DND-41 (cell line): ENCODE measurements at regions not wholly inside any gene's neighbourhood (a gene's known extent, or its start where the extent isn't known, plus 50 kb on each side); places are given as distances from the start of the nearest gene placed in this dataset.

Source experiments
- EZH2 ChIP-seq: IDR thresholded peaks from 3 replicates; pipeline ENCODE4 v1.6.1; 2012; ENCODE audit warnings: borderline replicate concordance, low read depth, mild to moderate bottlenecking, moderate library complexity, low read length, inconsistent platforms; ENCODE audit not compliant: severe bottlenecking
- TF ChIP-seq, protein P1 (sequence below): IDR thresholded peaks from 2 replicates; pipeline ENCODE4 v1.5.1; 2012; ENCODE audit warnings: borderline replicate concordance, low read length, moderate library complexity, mild to moderate bottlenecking; ENCODE audit not compliant: poor library complexity, severe bottlenecking; ENCODE audit errors: extremely low read depth

DNA sequence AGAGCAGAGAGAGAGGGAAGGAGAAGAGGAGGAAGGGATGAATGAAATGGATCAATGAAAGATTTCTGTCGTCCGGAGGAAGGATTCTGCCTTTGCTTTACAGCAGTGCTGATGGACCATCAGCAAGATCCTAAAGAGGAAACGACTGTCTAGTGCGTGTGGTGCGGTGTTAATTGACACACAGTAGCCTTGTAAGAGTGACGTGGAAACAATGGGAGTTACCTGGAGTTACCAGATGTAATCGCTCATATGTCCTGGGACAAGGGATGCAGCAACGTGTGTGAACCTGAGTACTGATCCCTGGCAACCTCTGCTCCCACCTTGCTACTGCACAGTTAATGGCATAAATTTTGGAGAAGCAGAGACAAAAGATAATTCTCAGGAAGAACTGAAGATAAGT lies 62.6 kb upstream of the TPRG1 start:
- TF ChIP-seq, protein P1, sequence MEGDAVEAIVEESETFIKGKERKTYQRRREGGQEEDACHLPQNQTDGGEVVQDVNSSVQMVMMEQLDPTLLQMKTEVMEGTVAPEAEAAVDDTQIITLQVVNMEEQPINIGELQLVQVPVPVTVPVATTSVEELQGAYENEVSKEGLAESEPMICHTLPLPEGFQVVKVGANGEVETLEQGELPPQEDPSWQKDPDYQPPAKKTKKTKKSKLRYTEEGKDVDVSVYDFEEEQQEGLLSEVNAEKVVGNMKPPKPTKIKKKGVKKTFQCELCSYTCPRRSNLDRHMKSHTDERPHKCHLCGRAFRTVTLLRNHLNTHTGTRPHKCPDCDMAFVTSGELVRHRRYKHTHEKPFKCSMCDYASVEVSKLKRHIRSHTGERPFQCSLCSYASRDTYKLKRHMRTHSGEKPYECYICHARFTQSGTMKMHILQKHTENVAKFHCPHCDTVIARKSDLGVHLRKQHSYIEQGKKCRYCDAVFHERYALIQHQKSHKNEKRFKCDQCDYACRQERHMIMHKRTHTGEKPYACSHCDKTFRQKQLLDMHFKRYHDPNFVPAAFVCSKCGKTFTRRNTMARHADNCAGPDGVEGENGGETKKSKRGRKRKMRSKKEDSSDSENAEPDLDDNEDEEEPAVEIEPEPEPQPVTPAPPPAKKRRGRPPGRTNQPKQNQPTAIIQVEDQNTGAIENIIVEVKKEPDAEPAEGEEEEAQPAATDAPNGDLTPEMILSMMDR, result no peak
- no peak for TF ChIP-seq EZH2
